Muscle layer of colon (tissue), 2 donors: ENCODE measurements at regions not wholly inside any gene's neighbourhood (a gene's known extent, or its start where the extent isn't known, plus 50 kb on each side); places are given as distances from the start of the nearest gene placed in this dataset.
A peak's percentile ranks its signal among the peaks of the same experiment; 100 is the strongest.

Experiments used
- H3K27ac ChIP-seq: one replicate; pipeline ENCODE4 v1.7.0; 2013; ENCODE audit warnings: low read depth, mild to moderate bottlenecking, low read length, moderate library complexity
- H3K27me3 ChIP-seq, 2 donors: one replicate each; pipeline ENCODE4 v1.7.0; 2013; ENCODE audit warnings: low read length in 2 of 2, mild to moderate bottlenecking in 2 of 2; ENCODE audit not compliant: insufficient read depth in 2 of 2, control insufficient read depth in 1 of 2
- H3K36me3 ChIP-seq: one replicate; pipeline ENCODE4 v1.7.0; 2013; ENCODE audit warnings: mild to moderate bottlenecking, low read length; ENCODE audit not compliant: insufficient read depth
- H3K4me1 ChIP-seq: one replicate; pipeline ENCODE4 v1.7.0; 2013; ENCODE audit warnings: mild to moderate bottlenecking, low read length; ENCODE audit not compliant: insufficient read depth
- H3K4me3 ChIP-seq, 2 donors: one replicate each; pipeline ENCODE4 v1.7.0; 2013; ENCODE audit warnings: low read length in 2 of 2, low read depth in 1 of 2, mild to moderate bottlenecking in 1 of 2, moderate library complexity in 1 of 2
- H3K9ac ChIP-seq: one replicate; pipeline ENCODE4 v1.7.0; 2013; ENCODE audit warnings: low read length
- H3K9me3 ChIP-seq: one replicate; pipeline ENCODE4 v1.7.0; 2013; ENCODE audit warnings: mild to moderate bottlenecking, low read length
- donor health status: abdominal sarcoma.
- donor health status: Adenocarcinoma of cecum.

DNA sequence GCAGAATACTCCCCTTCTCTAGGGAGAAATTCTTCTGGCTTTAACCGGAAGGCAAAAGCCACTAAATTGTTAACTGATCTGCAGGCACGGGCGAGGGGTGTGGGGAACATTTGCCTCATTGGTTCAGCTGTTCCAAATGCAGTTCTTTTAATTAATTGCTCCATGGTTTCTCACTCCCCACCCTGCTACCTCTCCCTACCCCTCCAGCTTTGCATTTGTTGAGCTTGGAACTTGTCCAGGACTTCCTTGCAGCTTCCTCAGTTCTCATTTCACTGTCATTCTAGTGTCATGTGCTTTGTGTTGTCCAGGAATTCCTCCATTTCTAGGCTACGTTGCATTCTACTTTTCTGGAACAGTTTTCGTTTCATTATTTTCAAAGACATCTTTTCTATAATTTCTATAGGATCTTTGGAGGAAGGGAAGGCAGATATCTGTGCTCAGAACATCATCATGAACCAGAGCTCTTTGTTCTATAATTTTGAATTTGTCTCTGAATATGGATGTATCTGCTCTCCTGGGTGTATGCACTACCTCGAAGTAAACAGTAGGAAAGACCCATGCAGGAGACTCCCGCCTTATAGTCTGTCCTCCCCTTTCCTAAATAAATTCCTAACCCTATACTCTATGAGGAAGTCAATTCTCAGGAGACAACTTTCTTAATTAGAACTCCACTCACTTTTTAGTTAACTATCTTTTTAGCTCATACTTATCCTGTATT, 132.4 kb upstream of the LMO4 start:
- H3K4me1 ChIP-seq: no peaks in the 10 kb centered on the region
- no peaks in the 10 kb centered on the region for H3K9me3 ChIP-seq
- H3K36me3 ChIP-seq: no peaks in the 10 kb centered on the region
- H3K4me3 ChIP-seq: no peak overlapping the region
- no peak overlapping the region for H3K9ac ChIP-seq
- no peak overlapping the region for H3K27ac ChIP-seq
- H3K27me3 ChIP-seq: peaks cover 0 to 3% of the 10 kb centered on the region in 2 donors

- Histone ChIP-seq H3K9ac (no peak overlapping the region), H3K4me3 (no peak overlapping the region), H3K27ac (no peak overlapping the region), H3K9me3 (no peaks in the 10 kb centered on the region), H3K4me1 (no peaks in the 10 kb centered on the region), H3K36me3 (no peaks in the 10 kb centered on the region), H3K27me3 (peaks cover 0 to 3% of the 10 kb centered on the region in 2 donors)
Observed at GRCh38 chr1:87197156-87197555, 131.5 kb upstream of the LMO4 start.

DNA sequence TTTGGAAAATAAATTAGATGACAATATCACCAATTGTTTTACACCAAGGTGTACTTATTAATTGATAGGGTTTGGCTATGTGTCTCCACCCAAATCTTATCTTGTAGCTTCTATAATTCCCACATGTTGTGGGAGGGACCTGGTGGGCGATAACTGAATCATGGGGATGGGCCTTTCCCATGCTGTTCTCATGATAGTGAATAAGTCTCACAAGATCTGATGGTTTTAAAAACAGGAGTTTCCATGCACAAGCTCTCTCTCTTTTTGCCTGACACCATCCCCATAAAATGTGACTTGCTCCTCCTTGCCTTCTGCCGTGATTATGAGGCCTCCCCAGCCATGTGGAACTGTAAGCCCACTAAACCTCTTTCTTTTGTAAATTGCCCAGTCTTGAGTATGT, 131.0 kb upstream of the LMO4 start:
- H3K9me3 ChIP-seq: no peaks in the 10 kb centered on the region
- H3K9ac ChIP-seq: no peak overlapping the region
- no peaks in the 10 kb centered on the region for H3K4me1 ChIP-seq
- H3K4me3 ChIP-seq: no peak overlapping the region
- H3K36me3 ChIP-seq: no peaks in the 10 kb centered on the region
- H3K27me3 ChIP-seq: peaks cover 0 to 3% of the 10 kb centered on the region in 2 donors
- H3K27ac ChIP-seq: no peak overlapping the region

- H3K9me3 ChIP-seq: no peaks in the 10 kb centered on the region
Observed at GRCh38 chr1:87200875-87201638, 127.6 kb upstream of the LMO4 start.

DNA sequence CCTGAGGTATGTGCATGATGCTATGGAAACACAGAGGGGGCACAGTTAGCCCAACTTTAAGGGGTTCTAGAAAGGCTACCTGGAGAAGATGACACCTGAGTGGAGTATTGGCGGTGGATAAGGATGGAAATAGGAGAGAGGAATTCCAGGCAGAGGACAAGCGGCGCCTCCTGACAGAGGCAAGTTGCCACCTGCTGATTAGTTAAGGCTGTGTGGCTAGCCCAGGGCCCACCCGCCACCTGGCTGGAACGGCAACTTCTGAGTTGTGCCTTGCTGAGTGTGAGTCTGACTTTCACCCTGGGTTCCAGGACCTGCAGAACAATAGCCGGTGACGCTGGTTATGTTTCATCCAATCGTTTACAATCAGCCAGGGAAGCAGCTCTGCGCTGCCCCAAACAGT, 126.9 kb upstream of the LMO4 start:
- H3K4me1 ChIP-seq: peaks cover 10% of the 10 kb centered on the region
- no peak overlapping the region for H3K9ac ChIP-seq
- H3K27me3 ChIP-seq: peaks cover 0 to 3% of the 10 kb centered on the region in 2 donors
- no peak overlapping the region for H3K27ac ChIP-seq
- H3K36me3 ChIP-seq: no peaks in the 10 kb centered on the region
- H3K9me3 ChIP-seq: no peaks in the 10 kb centered on the region
- no peak overlapping the region for H3K4me3 ChIP-seq

More at GRCh38 chr1:87200875-87201638, 127.6 kb upstream of the LMO4 start:
- H3K27ac ChIP-seq: no peak overlapping the region
- peaks cover 0 to 3% of the 10 kb centered on the region in 2 donors for H3K27me3 ChIP-seq
- H3K9ac ChIP-seq: no peak overlapping the region
- no peak overlapping the region for H3K4me3 ChIP-seq
- peaks cover 10% of the 10 kb centered on the region for H3K4me1 ChIP-seq
- H3K36me3 ChIP-seq: no peaks in the 10 kb centered on the region

GRCh38 chr1:87202451-87202850, 126.2 kb upstream of the LMO4 start:
- H3K4me1 ChIP-seq: peaks cover 10% of the 10 kb centered on the region
- H3K27ac ChIP-seq: no peak overlapping the region
- peaks cover 0 to 3% of the 10 kb centered on the region in 2 donors for H3K27me3 ChIP-seq
- peak overlapping the region in 1 of 2 donors; percentile 42 for H3K4me3 ChIP-seq
- H3K9me3 ChIP-seq: no peaks in the 10 kb centered on the region
- no peak overlapping the region for H3K9ac ChIP-seq
- H3K36me3 ChIP-seq: no peaks in the 10 kb centered on the region

DNA sequence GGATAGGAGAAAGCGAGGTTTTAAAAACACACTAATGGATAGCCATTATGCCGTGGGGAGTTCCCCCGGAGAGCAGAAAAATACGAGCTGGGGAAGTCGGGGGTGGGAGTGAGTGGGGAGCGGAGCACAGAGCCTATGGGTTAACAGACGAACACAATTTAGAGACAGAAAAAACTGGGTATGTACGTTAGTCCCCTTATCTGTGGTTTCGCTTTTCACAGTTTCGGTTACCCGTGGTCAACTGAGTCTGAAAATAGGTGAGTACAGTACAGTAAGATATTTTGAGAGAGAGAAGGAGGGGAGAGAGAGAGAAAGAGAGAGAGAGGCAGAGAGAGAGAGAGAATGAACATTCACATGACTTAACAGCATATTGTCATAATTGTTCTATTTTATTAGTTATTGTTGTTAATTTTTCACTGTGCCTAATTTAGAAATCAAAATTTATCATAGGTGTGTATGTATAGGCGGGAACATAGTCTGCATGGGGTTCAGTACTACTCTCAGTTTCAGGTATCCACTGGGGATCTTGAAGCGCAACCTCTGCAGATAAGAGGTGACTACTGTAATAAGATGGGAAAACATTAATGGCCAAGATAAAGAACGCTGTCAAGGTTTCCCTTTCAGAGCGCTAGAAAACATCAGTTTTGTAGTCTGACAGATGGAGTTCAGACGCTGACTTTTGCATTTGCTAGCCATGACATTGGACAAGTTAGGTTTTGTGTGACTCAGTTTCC, 125.6 kb upstream of the LMO4 start:
- no peak overlapping the region for H3K27ac ChIP-seq
- H3K27me3 ChIP-seq: peaks cover 0 to 3% of the 10 kb centered on the region in 2 donors
- H3K9ac ChIP-seq: no peak overlapping the region
- H3K9me3 ChIP-seq: no peaks in the 10 kb centered on the region
- peaks cover 10% of the 10 kb centered on the region for H3K4me1 ChIP-seq
- no peaks in the 10 kb centered on the region for H3K36me3 ChIP-seq
- peak overlapping the region in 1 of 2 donors; percentile 42 for H3K4me3 ChIP-seq

GRCh38 chr1:87203904-87204303, 124.8 kb upstream of the LMO4 start:
- Histone ChIP-seq H3K9ac (no peak overlapping the region), H3K4me3 (no peak overlapping the region), H3K4me1 (peaks cover 10% of the 10 kb centered on the region), H3K27ac (no peak overlapping the region), H3K27me3 (peaks cover 0 to 3% of the 10 kb centered on the region in 2 donors), H3K36me3 (no peaks in the 10 kb centered on the region), H3K9me3 (no peaks in the 10 kb centered on the region)

DNA sequence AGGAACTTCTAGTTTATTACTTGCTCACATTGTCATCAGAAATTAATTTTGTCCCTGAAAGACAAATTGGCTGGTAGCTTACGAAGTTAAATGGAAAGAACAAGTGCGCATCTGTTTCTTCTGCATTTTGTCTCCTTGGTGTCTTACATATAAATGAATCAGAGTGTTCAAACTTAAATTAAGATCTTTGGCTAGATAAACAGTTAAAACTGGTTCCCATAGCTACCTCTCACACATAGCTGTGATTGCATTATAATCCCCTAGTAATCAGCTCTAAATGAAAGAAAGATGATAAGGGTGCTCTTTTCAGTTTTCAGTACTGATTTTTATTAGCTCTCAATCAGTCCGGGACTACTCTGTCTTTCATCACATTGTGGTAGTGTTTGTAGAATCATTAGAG, 124.2 kb upstream of the LMO4 start:
- peaks cover 10% of the 10 kb centered on the region for H3K4me1 ChIP-seq
- H3K36me3 ChIP-seq: no peaks in the 10 kb centered on the region
- H3K4me3 ChIP-seq: no peak overlapping the region
- H3K27me3 ChIP-seq: peaks cover 0 to 3% of the 10 kb centered on the region in 2 donors
- no peak overlapping the region for H3K27ac ChIP-seq
- H3K9ac ChIP-seq: no peak overlapping the region
- H3K9me3 ChIP-seq: no peaks in the 10 kb centered on the region

DNA sequence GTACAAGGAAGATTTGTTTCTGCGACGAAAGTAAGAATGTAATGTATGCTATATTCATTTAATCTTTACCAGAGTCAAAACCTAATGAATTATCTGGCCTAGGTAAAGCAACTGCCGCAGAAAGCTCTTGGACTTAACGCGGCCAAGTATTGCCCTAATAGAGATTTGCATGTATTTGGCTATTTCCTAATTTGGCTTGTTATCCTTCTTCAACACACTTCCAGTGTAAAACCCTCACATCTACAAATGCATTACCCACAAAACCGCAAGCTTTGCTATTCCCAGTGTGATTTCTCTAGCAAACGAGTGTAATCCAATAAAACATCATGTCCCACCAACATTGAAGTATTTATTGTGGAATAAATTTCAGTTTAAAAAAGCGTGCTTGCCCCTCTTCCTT, 123.8 kb upstream of the LMO4 start:
- no peak overlapping the region for H3K27ac ChIP-seq
- H3K36me3 ChIP-seq: no peaks in the 10 kb centered on the region
- no peak overlapping the region for H3K4me3 ChIP-seq
- H3K9me3 ChIP-seq: no peaks in the 10 kb centered on the region
- H3K4me1 ChIP-seq: peaks cover 10% of the 10 kb centered on the region
- no peak overlapping the region for H3K9ac ChIP-seq
- H3K27me3 ChIP-seq: peaks cover 0 to 3% of the 10 kb centered on the region in 2 donors

- no peak overlapping the region for H3K9ac ChIP-seq
- H3K36me3 ChIP-seq: no peaks in the 10 kb centered on the region
- H3K9me3 ChIP-seq: no peaks in the 10 kb centered on the region
- H3K27me3 ChIP-seq: no peaks in the 10 kb centered on the region
- peaks cover 10% of the 10 kb centered on the region for H3K4me1 ChIP-seq
- H3K27ac ChIP-seq: no peak overlapping the region
- H3K4me3 ChIP-seq: no peak overlapping the region
Observed at GRCh38 chr1:87206044-87206831, 122.4 kb upstream of the LMO4 start.
